ENCODE measurements at regions not wholly inside any gene's neighbourhood (a gene's known extent, or its start where the extent isn't known, plus 50 kb on each side); places are given as distances from the start of the nearest gene placed in this dataset.
"Not testable (repeated sequence)": the region's sequence is repeated elsewhere in the genome, so short reads cannot be mapped to it uniquely, and the experiment has no call there.

- no peaks in the 10 kb centered on the region for H3K36me3 ChIP-seq (ENCODE audit: control insufficient read depth in 2 of 2, insufficient read depth in 2 of 2, low read length in 2 of 2)
- no peaks in the 10 kb centered on the region for H3K9me3 ChIP-seq (ENCODE audit: control insufficient read depth in 2 of 2, low read length in 2 of 2)
- H3K4me3 ChIP-seq (ENCODE audit: low read length in 2 of 2) = no peak overlapping the region
- no peaks in the 10 kb centered on the region for H3K4me1 ChIP-seq (ENCODE audit: control insufficient read depth in 2 of 2, insufficient read depth in 2 of 2, low read length in 2 of 2)
- H3K27ac ChIP-seq (ENCODE audit: low read depth in 2 of 2, low read length in 2 of 2) = no peak overlapping the region
- H3K27me3 ChIP-seq (ENCODE audit: control insufficient read depth in 2 of 2, insufficient read depth in 2 of 2, low read length in 2 of 2) = no peaks in the 10 kb centered on the region
- H3K9ac ChIP-seq (ENCODE audit: low read depth in 1 of 2, low read length in 2 of 2) = no peak overlapping the region
Measured at GRCh38 chr5:88092958-88093605, 175.6 kb downstream of the TMEM161B start.

GRCh38 chr5:88092358-88092757, 176.3 kb downstream of the TMEM161B start:
- Histone ChIP-seq H3K4me1 (ENCODE audit: control insufficient read depth in 2 of 2, insufficient read depth in 2 of 2, low read length in 2 of 2) (no peaks in the 10 kb centered on the region), H3K4me3 (ENCODE audit: low read length in 2 of 2) (no peak overlapping the region), H3K9me3 (ENCODE audit: control insufficient read depth in 2 of 2, low read length in 2 of 2) (no peaks in the 10 kb centered on the region), H3K9ac (ENCODE audit: low read depth in 1 of 2, low read length in 2 of 2) (no peak overlapping the region), H3K27me3 (ENCODE audit: control insufficient read depth in 2 of 2, insufficient read depth in 2 of 2, low read length in 2 of 2) (no peaks in the 10 kb centered on the region), H3K27ac (ENCODE audit: low read depth in 2 of 2, low read length in 2 of 2) (no peak overlapping the region), H3K36me3 (ENCODE audit: control insufficient read depth in 2 of 2, insufficient read depth in 2 of 2, low read length in 2 of 2) (no peaks in the 10 kb centered on the region)

- Histone ChIP-seq H3K36me3 (ENCODE audit: control insufficient read depth in 2 of 2, insufficient read depth in 2 of 2, low read length in 2 of 2) (no peaks in the 10 kb centered on the region), H3K4me1 (ENCODE audit: control insufficient read depth in 2 of 2, insufficient read depth in 2 of 2, low read length in 2 of 2) (no peaks in the 10 kb centered on the region), H3K4me3 (ENCODE audit: low read length in 2 of 2) (no peak overlapping the region), H3K9ac (ENCODE audit: low read depth in 1 of 2, low read length in 2 of 2) (no peak overlapping the region), H3K27me3 (ENCODE audit: control insufficient read depth in 2 of 2, insufficient read depth in 2 of 2, low read length in 2 of 2) (no peaks in the 10 kb centered on the region), H3K9me3 (ENCODE audit: control insufficient read depth in 2 of 2, low read length in 2 of 2) (no peaks in the 10 kb centered on the region), H3K27ac (ENCODE audit: low read depth in 2 of 2, low read length in 2 of 2) (no peak overlapping the region)
Measured at GRCh38 chr5:88090506-88090905, 178.1 kb downstream of the TMEM161B start.

GRCh38 chr5:88089719-88090390, 178.8 kb downstream of the TMEM161B start:
- Histone ChIP-seq H3K27me3 (ENCODE audit: control insufficient read depth in 2 of 2, insufficient read depth in 2 of 2, low read length in 2 of 2) (no peaks in the 10 kb centered on the region), H3K9ac (ENCODE audit: low read depth in 1 of 2, low read length in 2 of 2) (no peak overlapping the region), H3K9me3 (ENCODE audit: control insufficient read depth in 2 of 2, low read length in 2 of 2) (no peaks in the 10 kb centered on the region), H3K27ac (ENCODE audit: low read depth in 2 of 2, low read length in 2 of 2) (no peak overlapping the region), H3K4me3 (ENCODE audit: low read length in 2 of 2) (no peak overlapping the region), H3K36me3 (ENCODE audit: control insufficient read depth in 2 of 2, insufficient read depth in 2 of 2, low read length in 2 of 2) (no peaks in the 10 kb centered on the region), H3K4me1 (ENCODE audit: control insufficient read depth in 2 of 2, insufficient read depth in 2 of 2, low read length in 2 of 2) (no peaks in the 10 kb centered on the region)

GRCh38 chr5:88085462-88085861, 183.2 kb downstream of the TMEM161B start:
- Histone ChIP-seq H3K27ac (ENCODE audit: low read depth in 2 of 2, low read length in 2 of 2) (no peak overlapping the region), H3K4me1 (ENCODE audit: control insufficient read depth in 2 of 2, insufficient read depth in 2 of 2, low read length in 2 of 2) (no peaks in the 10 kb centered on the region), H3K9me3 (ENCODE audit: control insufficient read depth in 2 of 2, low read length in 2 of 2) (no peaks in the 10 kb centered on the region), H3K4me3 (ENCODE audit: low read length in 2 of 2) (no peak overlapping the region), H3K36me3 (ENCODE audit: control insufficient read depth in 2 of 2, insufficient read depth in 2 of 2, low read length in 2 of 2) (no peaks in the 10 kb centered on the region), H3K9ac (ENCODE audit: low read depth in 1 of 2, low read length in 2 of 2) (no peak overlapping the region), H3K27me3 (ENCODE audit: control insufficient read depth in 2 of 2, insufficient read depth in 2 of 2, low read length in 2 of 2) (no peaks in the 10 kb centered on the region)

GRCh38 chr5:88081877-88082276, 186.8 kb downstream of the TMEM161B start:
- Histone ChIP-seq H3K9ac (ENCODE audit: low read depth in 1 of 2, low read length in 2 of 2) (no peak overlapping the region), H3K36me3 (ENCODE audit: control insufficient read depth in 2 of 2, insufficient read depth in 2 of 2, low read length in 2 of 2) (no peaks in the 10 kb centered on the region), H3K27me3 (ENCODE audit: control insufficient read depth in 2 of 2, insufficient read depth in 2 of 2, low read length in 2 of 2) (no peaks in the 10 kb centered on the region), H3K4me3 (ENCODE audit: low read length in 2 of 2) (no peak overlapping the region), H3K27ac (ENCODE audit: low read depth in 2 of 2, low read length in 2 of 2) (no peak overlapping the region), H3K4me1 (ENCODE audit: control insufficient read depth in 2 of 2, insufficient read depth in 2 of 2, low read length in 2 of 2) (no peaks in the 10 kb centered on the region), H3K9me3 (ENCODE audit: control insufficient read depth in 2 of 2, low read length in 2 of 2) (no peaks in the 10 kb centered on the region)

- Histone ChIP-seq H3K4me1 (ENCODE audit: control insufficient read depth in 2 of 2, insufficient read depth in 2 of 2, low read length in 2 of 2) (no peaks in the 10 kb centered on the region), H3K27me3 (ENCODE audit: control insufficient read depth in 2 of 2, insufficient read depth in 2 of 2, low read length in 2 of 2) (no peaks in the 10 kb centered on the region), H3K36me3 (ENCODE audit: control insufficient read depth in 2 of 2, insufficient read depth in 2 of 2, low read length in 2 of 2) (no peaks in the 10 kb centered on the region), H3K4me3 (ENCODE audit: low read length in 2 of 2) (no peak overlapping the region), H3K27ac (ENCODE audit: low read depth in 2 of 2, low read length in 2 of 2) (no peak overlapping the region), H3K9me3 (ENCODE audit: control insufficient read depth in 2 of 2, low read length in 2 of 2) (no peaks in the 10 kb centered on the region), H3K9ac (ENCODE audit: low read depth in 1 of 2, low read length in 2 of 2) (no peak overlapping the region)
Measured at GRCh38 chr5:88063813-88064212, 204.8 kb downstream of the TMEM161B start.

GRCh38 chr5:88060194-88060593, 208.5 kb downstream of the TMEM161B start:
- H3K4me1 ChIP-seq (ENCODE audit: control insufficient read depth in 2 of 2, insufficient read depth in 2 of 2, low read length in 2 of 2) = no peaks in the 10 kb centered on the region
- H3K27ac ChIP-seq (ENCODE audit: low read depth in 2 of 2, low read length in 2 of 2) = no peak overlapping the region
- H3K9ac ChIP-seq (ENCODE audit: low read depth in 1 of 2, low read length in 2 of 2) = no peak overlapping the region
- no peak overlapping the region for H3K4me3 ChIP-seq (ENCODE audit: low read length in 2 of 2)
- H3K27me3 ChIP-seq (ENCODE audit: control insufficient read depth in 2 of 2, insufficient read depth in 2 of 2, low read length in 2 of 2) = no peaks in the 10 kb centered on the region
- H3K36me3 ChIP-seq (ENCODE audit: control insufficient read depth in 2 of 2, insufficient read depth in 2 of 2, low read length in 2 of 2) = no peaks in the 10 kb centered on the region
- H3K9me3 ChIP-seq (ENCODE audit: control insufficient read depth in 2 of 2, low read length in 2 of 2) = no peaks in the 10 kb centered on the region

GRCh38 chr5:88058625-88059024, 210.0 kb downstream of the TMEM161B start:
- no peaks in the 10 kb centered on the region for H3K9me3 ChIP-seq (ENCODE audit: control insufficient read depth in 2 of 2, low read length in 2 of 2)
- no peak overlapping the region for H3K27ac ChIP-seq (ENCODE audit: low read depth in 2 of 2, low read length in 2 of 2)
- no peak overlapping the region for H3K9ac ChIP-seq (ENCODE audit: low read depth in 1 of 2, low read length in 2 of 2)
- no peak overlapping the region for H3K4me3 ChIP-seq (ENCODE audit: low read length in 2 of 2)
- no peaks in the 10 kb centered on the region for H3K36me3 ChIP-seq (ENCODE audit: control insufficient read depth in 2 of 2, insufficient read depth in 2 of 2, low read length in 2 of 2)
- H3K27me3 ChIP-seq (ENCODE audit: control insufficient read depth in 2 of 2, insufficient read depth in 2 of 2, low read length in 2 of 2) = no peaks in the 10 kb centered on the region
- no peaks in the 10 kb centered on the region for H3K4me1 ChIP-seq (ENCODE audit: control insufficient read depth in 2 of 2, insufficient read depth in 2 of 2, low read length in 2 of 2)

GRCh38 chr5:88052468-88052867, 216.2 kb downstream of the TMEM161B start:
- H3K36me3 ChIP-seq (ENCODE audit: control insufficient read depth in 2 of 2, insufficient read depth in 2 of 2, low read length in 2 of 2); H3K4me3 ChIP-seq (ENCODE audit: low read length in 2 of 2); H3K9me3 ChIP-seq (ENCODE audit: control insufficient read depth in 2 of 2, low read length in 2 of 2); H3K27me3 ChIP-seq (ENCODE audit: control insufficient read depth in 2 of 2, insufficient read depth in 2 of 2, low read length in 2 of 2); H3K27ac ChIP-seq (ENCODE audit: low read depth in 2 of 2, low read length in 2 of 2); H3K9ac ChIP-seq (ENCODE audit: low read depth in 1 of 2, low read length in 2 of 2); H3K4me1 ChIP-seq (ENCODE audit: control insufficient read depth in 2 of 2, insufficient read depth in 2 of 2, low read length in 2 of 2): not testable (repeated sequence)

All from mucosa of rectum (tissue), 2 donors.